WTC11 (cell line): ENCODE measurements at regions not wholly inside any gene's neighbourhood (a gene's known extent, or its start where the extent isn't known, plus 50 kb on each side); places are given as distances from the start of the nearest gene placed in this dataset.

Experiments used
- EMX1 ChIP-seq: fragments of 250-450 bp; sonication (Bioruptor Pico); IDR thresholded peaks from 2 replicates; pipeline ENCODE4 v1.8.0; 2021; ENCODE audit warnings: mild to moderate bottlenecking
- NR1H2 ChIP-seq: sonication (generic); formaldehyde crosslinking; IDR thresholded peaks from 2 replicates; pipeline ENCODE4 v1.9.0; 2021; ENCODE audit warnings: mild to moderate bottlenecking, moderate library complexity, missing genetic modification reagents
- SMAD3 ChIP-seq: sonication (generic); formaldehyde crosslinking; IDR thresholded peaks from 2 replicates; pipeline ENCODE4 v1.8.0; 2022; ENCODE audit warnings: missing genetic modification reagents, mild to moderate bottlenecking, borderline replicate concordance
- SP1 ChIP-seq: sonication (generic); formaldehyde crosslinking; conservative IDR thresholded peaks from 2 replicates; pipeline ENCODE4 v1.8.1; 2022; ENCODE audit warnings: missing genetic modification reagents
- TEAD4 ChIP-seq: sonication (generic); formaldehyde crosslinking; IDR thresholded peaks from 2 replicates; pipeline ENCODE4 v1.8.0; 2022; ENCODE audit warnings: mild to moderate bottlenecking, missing genetic modification reagents
- TF ChIP-seq, protein P1 (sequence below): fragments of 200-600 bp; IDR thresholded peaks from 2 replicates; pipeline ENCODE4 v1.8.0; 2022; ENCODE audit warnings: antibody characterized with exemption
- TF ChIP-seq, protein P2 (sequence below): fragments of 250-450 bp; sonication (Bioruptor Pico); IDR thresholded peaks from 2 replicates; pipeline ENCODE4 v1.9.0; 2021; ENCODE audit warnings: mild to moderate bottlenecking, borderline replicate concordance
- TF ChIP-seq, protein P3 (sequence below): sonication (generic); formaldehyde crosslinking; conservative IDR thresholded peaks from 2 replicates; pipeline ENCODE4 v1.8.1; 2022; ENCODE audit warnings: mild to moderate bottlenecking, missing genetic modification reagents
- TF ChIP-seq, protein P4 (sequence below): sonication (generic); formaldehyde crosslinking; IDR thresholded peaks from 2 replicates; pipeline ENCODE4 v1.8.1; 2022; ENCODE audit warnings: low read depth, mild to moderate bottlenecking, moderate library complexity, missing genetic modification reagents, borderline replicate concordance
- TF ChIP-seq, protein P5 (sequence below): sonication (generic); formaldehyde crosslinking; IDR thresholded peaks from 2 replicates; pipeline ENCODE4 v1.8.1; 2023; ENCODE audit warnings: mild to moderate bottlenecking, missing genetic modification reagents
- TF ChIP-seq, protein P6 (sequence below): sonication (generic); formaldehyde crosslinking; conservative IDR thresholded peaks from 2 replicates; pipeline ENCODE4 v1.8.1; 2023; ENCODE audit warnings: mild to moderate bottlenecking, low read depth, missing genetic modification reagents, moderate library complexity
- TF ChIP-seq, protein P7 (sequence below): sonication (generic); formaldehyde crosslinking; IDR thresholded peaks from 2 replicates; pipeline ENCODE4 v1.8.0; 2023; ENCODE audit warnings: missing genetic modification reagents

DNA sequence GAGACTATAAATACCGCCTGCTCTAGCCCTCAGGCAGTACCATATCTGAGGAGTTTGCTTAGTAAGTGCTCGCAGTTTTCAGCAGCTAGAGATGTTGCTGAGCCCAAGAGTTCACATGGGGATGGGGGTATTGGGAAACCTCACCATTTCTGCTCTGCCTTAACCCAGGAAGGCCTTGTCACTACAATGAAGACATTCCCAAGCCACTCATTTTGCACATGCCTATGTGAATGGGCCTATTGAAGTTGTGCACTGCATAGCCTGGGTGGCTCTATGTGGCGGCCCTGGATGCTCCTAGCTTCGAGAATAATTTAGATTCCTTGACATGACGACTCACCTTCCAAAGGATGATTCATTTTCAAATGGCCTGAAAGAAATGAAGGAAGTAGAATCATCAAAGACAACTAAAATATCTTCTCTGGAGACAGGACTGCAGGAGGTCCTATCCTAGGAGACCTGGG is 163.4 kb downstream of the ADAMTS15 start:
- TF ChIP-seq NR1H2 (CRISPR knock-in tag) (no peak), TEAD4 (CRISPR knock-in tag) (no peak), SP1 (CRISPR knock-in tag) (no peak), SMAD3 (CRISPR knock-in tag) (no peak), EMX1 (no peak)
- TF ChIP-seq, protein P1, sequence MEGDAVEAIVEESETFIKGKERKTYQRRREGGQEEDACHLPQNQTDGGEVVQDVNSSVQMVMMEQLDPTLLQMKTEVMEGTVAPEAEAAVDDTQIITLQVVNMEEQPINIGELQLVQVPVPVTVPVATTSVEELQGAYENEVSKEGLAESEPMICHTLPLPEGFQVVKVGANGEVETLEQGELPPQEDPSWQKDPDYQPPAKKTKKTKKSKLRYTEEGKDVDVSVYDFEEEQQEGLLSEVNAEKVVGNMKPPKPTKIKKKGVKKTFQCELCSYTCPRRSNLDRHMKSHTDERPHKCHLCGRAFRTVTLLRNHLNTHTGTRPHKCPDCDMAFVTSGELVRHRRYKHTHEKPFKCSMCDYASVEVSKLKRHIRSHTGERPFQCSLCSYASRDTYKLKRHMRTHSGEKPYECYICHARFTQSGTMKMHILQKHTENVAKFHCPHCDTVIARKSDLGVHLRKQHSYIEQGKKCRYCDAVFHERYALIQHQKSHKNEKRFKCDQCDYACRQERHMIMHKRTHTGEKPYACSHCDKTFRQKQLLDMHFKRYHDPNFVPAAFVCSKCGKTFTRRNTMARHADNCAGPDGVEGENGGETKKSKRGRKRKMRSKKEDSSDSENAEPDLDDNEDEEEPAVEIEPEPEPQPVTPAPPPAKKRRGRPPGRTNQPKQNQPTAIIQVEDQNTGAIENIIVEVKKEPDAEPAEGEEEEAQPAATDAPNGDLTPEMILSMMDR = no peak
- TF ChIP-seq, protein P2, sequence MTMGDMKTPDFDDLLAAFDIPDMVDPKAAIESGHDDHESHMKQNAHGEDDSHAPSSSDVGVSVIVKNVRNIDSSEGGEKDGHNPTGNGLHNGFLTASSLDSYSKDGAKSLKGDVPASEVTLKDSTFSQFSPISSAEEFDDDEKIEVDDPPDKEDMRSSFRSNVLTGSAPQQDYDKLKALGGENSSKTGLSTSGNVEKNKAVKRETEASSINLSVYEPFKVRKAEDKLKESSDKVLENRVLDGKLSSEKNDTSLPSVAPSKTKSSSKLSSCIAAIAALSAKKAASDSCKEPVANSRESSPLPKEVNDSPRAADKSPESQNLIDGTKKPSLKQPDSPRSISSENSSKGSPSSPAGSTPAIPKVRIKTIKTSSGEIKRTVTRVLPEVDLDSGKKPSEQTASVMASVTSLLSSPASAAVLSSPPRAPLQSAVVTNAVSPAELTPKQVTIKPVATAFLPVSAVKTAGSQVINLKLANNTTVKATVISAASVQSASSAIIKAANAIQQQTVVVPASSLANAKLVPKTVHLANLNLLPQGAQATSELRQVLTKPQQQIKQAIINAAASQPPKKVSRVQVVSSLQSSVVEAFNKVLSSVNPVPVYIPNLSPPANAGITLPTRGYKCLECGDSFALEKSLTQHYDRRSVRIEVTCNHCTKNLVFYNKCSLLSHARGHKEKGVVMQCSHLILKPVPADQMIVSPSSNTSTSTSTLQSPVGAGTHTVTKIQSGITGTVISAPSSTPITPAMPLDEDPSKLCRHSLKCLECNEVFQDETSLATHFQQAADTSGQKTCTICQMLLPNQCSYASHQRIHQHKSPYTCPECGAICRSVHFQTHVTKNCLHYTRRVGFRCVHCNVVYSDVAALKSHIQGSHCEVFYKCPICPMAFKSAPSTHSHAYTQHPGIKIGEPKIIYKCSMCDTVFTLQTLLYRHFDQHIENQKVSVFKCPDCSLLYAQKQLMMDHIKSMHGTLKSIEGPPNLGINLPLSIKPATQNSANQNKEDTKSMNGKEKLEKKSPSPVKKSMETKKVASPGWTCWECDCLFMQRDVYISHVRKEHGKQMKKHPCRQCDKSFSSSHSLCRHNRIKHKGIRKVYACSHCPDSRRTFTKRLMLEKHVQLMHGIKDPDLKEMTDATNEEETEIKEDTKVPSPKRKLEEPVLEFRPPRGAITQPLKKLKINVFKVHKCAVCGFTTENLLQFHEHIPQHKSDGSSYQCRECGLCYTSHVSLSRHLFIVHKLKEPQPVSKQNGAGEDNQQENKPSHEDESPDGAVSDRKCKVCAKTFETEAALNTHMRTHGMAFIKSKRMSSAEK (CRISPR knock-in tag) = no peak
- TF ChIP-seq, protein P3, sequence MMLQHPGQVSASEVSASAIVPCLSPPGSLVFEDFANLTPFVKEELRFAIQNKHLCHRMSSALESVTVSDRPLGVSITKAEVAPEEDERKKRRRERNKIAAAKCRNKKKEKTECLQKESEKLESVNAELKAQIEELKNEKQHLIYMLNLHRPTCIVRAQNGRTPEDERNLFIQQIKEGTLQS (CRISPR knock-in tag) = no peak
- TF ChIP-seq, protein P4, sequence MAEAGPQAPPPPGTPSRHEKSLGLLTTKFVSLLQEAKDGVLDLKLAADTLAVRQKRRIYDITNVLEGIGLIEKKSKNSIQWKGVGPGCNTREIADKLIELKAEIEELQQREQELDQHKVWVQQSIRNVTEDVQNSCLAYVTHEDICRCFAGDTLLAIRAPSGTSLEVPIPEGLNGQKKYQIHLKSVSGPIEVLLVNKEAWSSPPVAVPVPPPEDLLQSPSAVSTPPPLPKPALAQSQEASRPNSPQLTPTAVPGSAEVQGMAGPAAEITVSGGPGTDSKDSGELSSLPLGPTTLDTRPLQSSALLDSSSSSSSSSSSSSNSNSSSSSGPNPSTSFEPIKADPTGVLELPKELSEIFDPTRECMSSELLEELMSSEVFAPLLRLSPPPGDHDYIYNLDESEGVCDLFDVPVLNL = no peak
- TF ChIP-seq, protein P5, sequence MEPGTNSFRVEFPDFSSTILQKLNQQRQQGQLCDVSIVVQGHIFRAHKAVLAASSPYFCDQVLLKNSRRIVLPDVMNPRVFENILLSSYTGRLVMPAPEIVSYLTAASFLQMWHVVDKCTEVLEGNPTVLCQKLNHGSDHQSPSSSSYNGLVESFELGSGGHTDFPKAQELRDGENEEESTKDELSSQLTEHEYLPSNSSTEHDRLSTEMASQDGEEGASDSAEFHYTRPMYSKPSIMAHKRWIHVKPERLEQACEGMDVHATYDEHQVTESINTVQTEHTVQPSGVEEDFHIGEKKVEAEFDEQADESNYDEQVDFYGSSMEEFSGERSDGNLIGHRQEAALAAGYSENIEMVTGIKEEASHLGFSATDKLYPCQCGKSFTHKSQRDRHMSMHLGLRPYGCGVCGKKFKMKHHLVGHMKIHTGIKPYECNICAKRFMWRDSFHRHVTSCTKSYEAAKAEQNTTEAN (CRISPR knock-in tag) = no peak
- TF ChIP-seq, protein P6, sequence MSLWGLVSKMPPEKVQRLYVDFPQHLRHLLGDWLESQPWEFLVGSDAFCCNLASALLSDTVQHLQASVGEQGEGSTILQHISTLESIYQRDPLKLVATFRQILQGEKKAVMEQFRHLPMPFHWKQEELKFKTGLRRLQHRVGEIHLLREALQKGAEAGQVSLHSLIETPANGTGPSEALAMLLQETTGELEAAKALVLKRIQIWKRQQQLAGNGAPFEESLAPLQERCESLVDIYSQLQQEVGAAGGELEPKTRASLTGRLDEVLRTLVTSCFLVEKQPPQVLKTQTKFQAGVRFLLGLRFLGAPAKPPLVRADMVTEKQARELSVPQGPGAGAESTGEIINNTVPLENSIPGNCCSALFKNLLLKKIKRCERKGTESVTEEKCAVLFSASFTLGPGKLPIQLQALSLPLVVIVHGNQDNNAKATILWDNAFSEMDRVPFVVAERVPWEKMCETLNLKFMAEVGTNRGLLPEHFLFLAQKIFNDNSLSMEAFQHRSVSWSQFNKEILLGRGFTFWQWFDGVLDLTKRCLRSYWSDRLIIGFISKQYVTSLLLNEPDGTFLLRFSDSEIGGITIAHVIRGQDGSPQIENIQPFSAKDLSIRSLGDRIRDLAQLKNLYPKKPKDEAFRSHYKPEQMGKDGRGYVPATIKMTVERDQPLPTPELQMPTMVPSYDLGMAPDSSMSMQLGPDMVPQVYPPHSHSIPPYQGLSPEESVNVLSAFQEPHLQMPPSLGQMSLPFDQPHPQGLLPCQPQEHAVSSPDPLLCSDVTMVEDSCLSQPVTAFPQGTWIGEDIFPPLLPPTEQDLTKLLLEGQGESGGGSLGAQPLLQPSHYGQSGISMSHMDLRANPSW (CRISPR knock-in tag) = no peak
- TF ChIP-seq, protein P7, sequence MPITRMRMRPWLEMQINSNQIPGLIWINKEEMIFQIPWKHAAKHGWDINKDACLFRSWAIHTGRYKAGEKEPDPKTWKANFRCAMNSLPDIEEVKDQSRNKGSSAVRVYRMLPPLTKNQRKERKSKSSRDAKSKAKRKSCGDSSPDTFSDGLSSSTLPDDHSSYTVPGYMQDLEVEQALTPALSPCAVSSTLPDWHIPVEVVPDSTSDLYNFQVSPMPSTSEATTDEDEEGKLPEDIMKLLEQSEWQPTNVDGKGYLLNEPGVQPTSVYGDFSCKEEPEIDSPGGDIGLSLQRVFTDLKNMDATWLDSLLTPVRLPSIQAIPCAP (CRISPR knock-in tag) = no peak
